ENCODE measurements at regions not wholly inside any gene's neighbourhood (a gene's known extent, or its start where the extent isn't known, plus 50 kb on each side); places are given as distances from the start of the nearest gene placed in this dataset.

DNA sequence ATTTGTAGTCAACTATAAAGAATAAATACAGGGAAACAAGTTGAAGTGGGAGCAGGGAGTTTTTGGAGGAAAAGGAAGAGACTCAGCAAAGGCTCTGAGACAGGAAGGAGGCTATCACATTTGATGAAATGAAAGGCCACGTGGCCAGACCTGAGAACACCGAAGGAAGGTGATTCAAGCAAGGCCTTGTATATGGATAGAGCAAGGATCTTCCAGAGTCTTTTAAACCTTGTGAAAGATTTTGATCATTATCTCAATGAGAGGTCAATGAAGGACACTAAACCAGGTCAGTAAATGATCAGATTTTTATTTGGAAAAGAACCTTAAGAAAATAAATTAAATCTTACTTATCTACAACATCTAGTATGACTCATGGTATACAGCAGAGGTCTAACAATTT lies 523.5 kb downstream of the SLC16A7 start:
- TF ChIP-seq, protein P1, sequence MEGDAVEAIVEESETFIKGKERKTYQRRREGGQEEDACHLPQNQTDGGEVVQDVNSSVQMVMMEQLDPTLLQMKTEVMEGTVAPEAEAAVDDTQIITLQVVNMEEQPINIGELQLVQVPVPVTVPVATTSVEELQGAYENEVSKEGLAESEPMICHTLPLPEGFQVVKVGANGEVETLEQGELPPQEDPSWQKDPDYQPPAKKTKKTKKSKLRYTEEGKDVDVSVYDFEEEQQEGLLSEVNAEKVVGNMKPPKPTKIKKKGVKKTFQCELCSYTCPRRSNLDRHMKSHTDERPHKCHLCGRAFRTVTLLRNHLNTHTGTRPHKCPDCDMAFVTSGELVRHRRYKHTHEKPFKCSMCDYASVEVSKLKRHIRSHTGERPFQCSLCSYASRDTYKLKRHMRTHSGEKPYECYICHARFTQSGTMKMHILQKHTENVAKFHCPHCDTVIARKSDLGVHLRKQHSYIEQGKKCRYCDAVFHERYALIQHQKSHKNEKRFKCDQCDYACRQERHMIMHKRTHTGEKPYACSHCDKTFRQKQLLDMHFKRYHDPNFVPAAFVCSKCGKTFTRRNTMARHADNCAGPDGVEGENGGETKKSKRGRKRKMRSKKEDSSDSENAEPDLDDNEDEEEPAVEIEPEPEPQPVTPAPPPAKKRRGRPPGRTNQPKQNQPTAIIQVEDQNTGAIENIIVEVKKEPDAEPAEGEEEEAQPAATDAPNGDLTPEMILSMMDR (IDR thresholded peaks at IDR 0.05; ENCODE audit: low read depth, low read length): no peak
- no peak for TF ChIP-seq EZH2phosphoT487 (IDR thresholded peaks at IDR 0.05; ENCODE audit: low read depth)

Measured in OCI-LY3 (cell line).